Neural cell (in vitro differentiated cells): ENCODE measurements at regions not wholly inside any gene's neighbourhood (a gene's known extent, or its start where the extent isn't known, plus 50 kb on each side); places are given as distances from the start of the nearest gene placed in this dataset.

Source experiments
- H2AFZ ChIP-seq: fragments of 200-600, 300-800 bp; sonication (generic), shearing (Covaris generic); 2 replicates; pipeline ENCODE4 v1.6.0; 2014; ENCODE audit warnings: low read depth, mild to moderate bottlenecking, antibody characterized with exemption, low read length, moderate library complexity
- H3F3A ChIP-seq: fragments of 200-600 bp; shearing (Covaris generic); 2 replicates; pipeline ENCODE4 v1.6.1; 2016; ENCODE audit warnings: mild to moderate bottlenecking, moderate library complexity, mixed read lengths, antibody characterized with exemption, low read length; ENCODE audit not compliant: insufficient read depth, poor library complexity, severe bottlenecking
- H3K27ac ChIP-seq: fragments of 200-600, 300-800 bp; sonication (generic), shearing (Covaris generic); 2 replicates; pipeline ENCODE4 v1.5.1; 2014; ENCODE audit warnings: mild to moderate bottlenecking, low read length, moderate library complexity
- H3K27me3 ChIP-seq: fragments of 300-800, 200-600 bp; sonication (generic), shearing (Covaris generic); 2 replicates; pipeline ENCODE4 v1.6.0; 2014; ENCODE audit warnings: mild to moderate bottlenecking, low read depth, low read length, moderate library complexity; ENCODE audit not compliant: insufficient read depth
- H3K36me3 ChIP-seq: fragments of 300-800, 200-600 bp; sonication (generic), shearing (Covaris generic); 2 replicates; pipeline ENCODE4 v1.5.1; 2014; ENCODE audit warnings: mild to moderate bottlenecking, antibody characterized with exemption, low read length, moderate library complexity; ENCODE audit not compliant: insufficient read depth
- H3K4me2 ChIP-seq: fragments of 300-800, 200-600 bp; sonication (generic), shearing (Covaris generic); 2 replicates; pipeline ENCODE4 v1.6.0; 2014; ENCODE audit warnings: mild to moderate bottlenecking, low read length
- H3K4me3 ChIP-seq: fragments of 300-800, 200-600 bp; sonication (generic), shearing (Covaris generic); 2 replicates; pipeline ENCODE4 v1.5.1; 2014; ENCODE audit warnings: mild to moderate bottlenecking, low read length, moderate library complexity
- H3K79me2 ChIP-seq: fragments of 200-600 bp; shearing (Covaris generic); replicated peaks from 2 replicates; pipeline ENCODE4 v1.6.0; 2014; ENCODE audit warnings: mild to moderate bottlenecking, low read length, moderate library complexity; ENCODE audit not compliant: insufficient read depth
- H3K9ac ChIP-seq: fragments of 300-800, 200-600 bp; sonication (generic), shearing (Covaris generic); 2 replicates; pipeline ENCODE4 v1.6.1; 2016; ENCODE audit warnings: mild to moderate bottlenecking, low read length, mixed read lengths
- H3K9me2 ChIP-seq: fragments of 200-600 bp; shearing (Covaris generic); 2 replicates; pipeline ENCODE4 v1.6.1; 2016; ENCODE audit warnings: mild to moderate bottlenecking, low read length, mixed read lengths; ENCODE audit not compliant: insufficient read depth
- H3K9me3 ChIP-seq: fragments of 200-600, 300-800 bp; sonication (generic), shearing (Covaris generic); 2 replicates; pipeline ENCODE4 v1.6.1; 2016; ENCODE audit warnings: mild to moderate bottlenecking, mixed run types, low read length, moderate library complexity, mixed read lengths
- H4K20me1 ChIP-seq: fragments of 200-600 bp; shearing (Covaris generic); 2 replicates; pipeline ENCODE4 v1.6.1; 2016; ENCODE audit warnings: mild to moderate bottlenecking, mixed run types; ENCODE audit not compliant: insufficient read depth
- EP300 ChIP-seq: fragments of 450-650 bp; conservative IDR thresholded peaks from 2 replicates; pipeline ENCODE4 v1.6.1; 2014; ENCODE audit warnings: antibody characterized with exemption, mild to moderate bottlenecking, moderate library complexity; ENCODE audit not compliant: poor library complexity, severe bottlenecking
- EZH2 ChIP-seq: fragments of 200-600, 300-800 bp; shearing (Covaris generic), sonication (generic); IDR thresholded peaks from 2 replicates; pipeline ENCODE4 v1.6.1; 2014; ENCODE audit warnings: antibody characterized with exemption, low read length, borderline replicate concordance, mild to moderate bottlenecking; ENCODE audit not compliant: insufficient read depth, poor library complexity, severe bottlenecking
- MXI1 ChIP-seq: fragments of 450-650 bp; conservative IDR thresholded peaks from 2 replicates; pipeline ENCODE4 v1.6.1; 2014; ENCODE audit warnings: antibody characterized with exemption, mild to moderate bottlenecking; ENCODE audit not compliant: poor library complexity, severe bottlenecking
- POLR2AphosphoS5 ChIP-seq: IDR thresholded peaks from 2 replicates; pipeline ENCODE4 v1.6.1; 2012
- RAD21 ChIP-seq: fragments of 450-650 bp; conservative IDR thresholded peaks from 2 replicates; pipeline ENCODE4 v1.6.1; 2014; ENCODE audit warnings: antibody characterized with exemption, mild to moderate bottlenecking, moderate library complexity
- SMC3 ChIP-seq: fragments of 450-650 bp; conservative IDR thresholded peaks from 2 replicates; pipeline ENCODE4 v1.6.1; 2014; ENCODE audit warnings: antibody characterized with exemption, mild to moderate bottlenecking, moderate library complexity; ENCODE audit not compliant: poor library complexity
- TAF1 ChIP-seq: IDR thresholded peaks from 2 replicates; pipeline ENCODE4 v1.6.1; 2012; ENCODE audit warnings: low read depth
- TF ChIP-seq, protein P1 (sequence below): fragments of 450-650 bp; IDR thresholded peaks from 2 replicates; pipeline ENCODE4 v1.5.1; 2014; ENCODE audit warnings: antibody characterized with exemption, mild to moderate bottlenecking, moderate library complexity; ENCODE audit not compliant: poor library complexity, severe bottlenecking
- TF ChIP-seq, protein P2 (sequence below): IDR thresholded peaks from 2 replicates; pipeline ENCODE4 v1.6.1; 2012; ENCODE audit warnings: borderline replicate concordance

DNA sequence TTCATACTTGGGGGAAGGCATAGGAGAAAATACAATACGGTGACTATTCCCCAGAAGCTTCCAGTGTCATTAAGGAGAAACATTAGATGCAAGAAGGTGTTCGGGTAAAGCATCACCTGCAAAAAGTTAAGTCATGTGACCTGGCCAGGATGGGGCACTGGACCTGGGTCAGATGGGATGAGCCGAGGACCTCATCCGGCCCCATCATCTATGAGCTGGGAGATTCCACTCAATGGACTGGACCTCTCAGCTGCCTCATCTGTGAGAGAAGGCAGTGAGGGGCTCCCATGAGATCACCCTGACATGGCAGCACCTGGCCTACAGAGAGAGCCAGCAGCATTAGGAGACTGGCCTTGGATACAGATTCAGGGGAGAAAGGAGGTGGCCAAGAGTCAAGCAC lies 111.4 kb upstream of the TEX51 start (continued):
- TF ChIP-seq, protein P1, sequence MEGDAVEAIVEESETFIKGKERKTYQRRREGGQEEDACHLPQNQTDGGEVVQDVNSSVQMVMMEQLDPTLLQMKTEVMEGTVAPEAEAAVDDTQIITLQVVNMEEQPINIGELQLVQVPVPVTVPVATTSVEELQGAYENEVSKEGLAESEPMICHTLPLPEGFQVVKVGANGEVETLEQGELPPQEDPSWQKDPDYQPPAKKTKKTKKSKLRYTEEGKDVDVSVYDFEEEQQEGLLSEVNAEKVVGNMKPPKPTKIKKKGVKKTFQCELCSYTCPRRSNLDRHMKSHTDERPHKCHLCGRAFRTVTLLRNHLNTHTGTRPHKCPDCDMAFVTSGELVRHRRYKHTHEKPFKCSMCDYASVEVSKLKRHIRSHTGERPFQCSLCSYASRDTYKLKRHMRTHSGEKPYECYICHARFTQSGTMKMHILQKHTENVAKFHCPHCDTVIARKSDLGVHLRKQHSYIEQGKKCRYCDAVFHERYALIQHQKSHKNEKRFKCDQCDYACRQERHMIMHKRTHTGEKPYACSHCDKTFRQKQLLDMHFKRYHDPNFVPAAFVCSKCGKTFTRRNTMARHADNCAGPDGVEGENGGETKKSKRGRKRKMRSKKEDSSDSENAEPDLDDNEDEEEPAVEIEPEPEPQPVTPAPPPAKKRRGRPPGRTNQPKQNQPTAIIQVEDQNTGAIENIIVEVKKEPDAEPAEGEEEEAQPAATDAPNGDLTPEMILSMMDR = no peak

DNA sequence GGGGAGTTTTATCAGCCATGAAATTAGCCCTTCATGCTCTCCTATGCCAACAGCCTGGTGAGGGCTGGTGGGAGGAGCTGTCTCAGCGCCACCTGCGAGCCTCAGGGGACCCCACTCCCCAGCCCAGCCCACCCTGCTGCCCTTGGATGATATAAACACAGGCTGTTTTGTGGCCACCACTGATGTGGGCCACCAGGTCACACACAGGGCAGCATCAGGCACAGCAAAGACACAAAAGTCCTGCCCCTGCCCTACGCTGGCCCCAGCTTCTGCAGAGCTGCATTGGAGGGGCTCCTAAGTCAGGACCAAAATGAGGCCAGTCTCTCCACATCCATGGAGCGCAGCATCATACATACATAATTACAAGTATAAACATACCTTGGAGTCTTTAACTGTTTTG lies 110.6 kb upstream of the TEX51 start:
- no peaks in the 10 kb centered on the region for H3K79me2 ChIP-seq
- H3K4me3 ChIP-seq = no peak overlapping the region
- H4K20me1 ChIP-seq = no peaks in the 10 kb centered on the region
- H3F3A ChIP-seq = no peaks in the 10 kb centered on the region
- no peaks in the 10 kb centered on the region for H3K27me3 ChIP-seq
- H3K9me3 ChIP-seq = no peaks in the 10 kb centered on the region
- H3K4me2 ChIP-seq = no peak overlapping the region
- H2AFZ ChIP-seq = no peak overlapping the region
- TF ChIP-seq MXI1 (no peak), RAD21 (no peak), EP300 (no peak), SMC3 (no peak), TAF1 (no peak)
- no peak overlapping the region for H3K27ac ChIP-seq
- H3K9ac ChIP-seq = no peak overlapping the region
- no peaks in the 10 kb centered on the region for H3K9me2 ChIP-seq
- H3K36me3 ChIP-seq = no peaks in the 10 kb centered on the region

DNA sequence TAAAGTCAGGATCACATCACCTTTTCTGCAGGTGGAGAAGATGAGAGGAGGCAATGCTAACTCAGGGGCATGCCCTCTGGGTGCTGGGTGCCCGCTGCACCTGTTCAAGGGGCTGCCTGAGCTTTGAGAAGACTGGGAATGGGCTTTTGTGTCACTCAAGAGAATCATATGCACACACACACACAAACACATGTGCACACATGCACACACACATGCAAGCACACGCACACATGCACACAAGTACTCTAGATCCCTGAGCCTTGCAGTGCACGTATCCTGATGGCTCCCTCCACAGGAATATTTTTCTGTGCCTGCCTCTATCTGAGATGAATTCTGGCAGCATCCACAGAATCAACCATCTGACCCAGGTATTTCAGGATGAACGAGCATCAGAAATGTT lies 110.0 kb upstream of the TEX51 start:
- H3K36me3 ChIP-seq = no peaks in the 10 kb centered on the region
- no peaks in the 10 kb centered on the region for H3K79me2 ChIP-seq
- no peaks in the 10 kb centered on the region for H3K27me3 ChIP-seq

More for the DNA sequence above, 110.0 kb upstream of the TEX51 start:
- Histone ChIP-seq H2AFZ (no peak overlapping the region), H3K9me3 (no peaks in the 10 kb centered on the region), H3K27ac (no peak overlapping the region), H4K20me1 (no peaks in the 10 kb centered on the region), H3K4me2 (no peak overlapping the region), H3K9ac (no peak overlapping the region), H3F3A (no peaks in the 10 kb centered on the region), H3K4me3 (no peak overlapping the region), H3K9me2 (no peaks in the 10 kb centered on the region)
- TF ChIP-seq POLR2AphosphoS5 (no peak), EZH2 (no peak), MXI1 (no peak), RAD21 (no peak), SMC3 (no peak)
- TF ChIP-seq, protein P2, sequence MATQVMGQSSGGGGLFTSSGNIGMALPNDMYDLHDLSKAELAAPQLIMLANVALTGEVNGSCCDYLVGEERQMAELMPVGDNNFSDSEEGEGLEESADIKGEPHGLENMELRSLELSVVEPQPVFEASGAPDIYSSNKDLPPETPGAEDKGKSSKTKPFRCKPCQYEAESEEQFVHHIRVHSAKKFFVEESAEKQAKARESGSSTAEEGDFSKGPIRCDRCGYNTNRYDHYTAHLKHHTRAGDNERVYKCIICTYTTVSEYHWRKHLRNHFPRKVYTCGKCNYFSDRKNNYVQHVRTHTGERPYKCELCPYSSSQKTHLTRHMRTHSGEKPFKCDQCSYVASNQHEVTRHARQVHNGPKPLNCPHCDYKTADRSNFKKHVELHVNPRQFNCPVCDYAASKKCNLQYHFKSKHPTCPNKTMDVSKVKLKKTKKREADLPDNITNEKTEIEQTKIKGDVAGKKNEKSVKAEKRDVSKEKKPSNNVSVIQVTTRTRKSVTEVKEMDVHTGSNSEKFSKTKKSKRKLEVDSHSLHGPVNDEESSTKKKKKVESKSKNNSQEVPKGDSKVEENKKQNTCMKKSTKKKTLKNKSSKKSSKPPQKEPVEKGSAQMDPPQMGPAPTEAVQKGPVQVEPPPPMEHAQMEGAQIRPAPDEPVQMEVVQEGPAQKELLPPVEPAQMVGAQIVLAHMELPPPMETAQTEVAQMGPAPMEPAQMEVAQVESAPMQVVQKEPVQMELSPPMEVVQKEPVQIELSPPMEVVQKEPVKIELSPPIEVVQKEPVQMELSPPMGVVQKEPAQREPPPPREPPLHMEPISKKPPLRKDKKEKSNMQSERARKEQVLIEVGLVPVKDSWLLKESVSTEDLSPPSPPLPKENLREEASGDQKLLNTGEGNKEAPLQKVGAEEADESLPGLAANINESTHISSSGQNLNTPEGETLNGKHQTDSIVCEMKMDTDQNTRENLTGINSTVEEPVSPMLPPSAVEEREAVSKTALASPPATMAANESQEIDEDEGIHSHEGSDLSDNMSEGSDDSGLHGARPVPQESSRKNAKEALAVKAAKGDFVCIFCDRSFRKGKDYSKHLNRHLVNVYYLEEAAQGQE = no peak
- TF ChIP-seq, protein P1 = no peak
